ENCODE measurements at regions not wholly inside any gene's neighbourhood (a gene's known extent, or its start where the extent isn't known, plus 50 kb on each side); places are given as distances from the start of the nearest gene placed in this dataset.

GRCh38 chr10:24127516-24127915, 81.4 kb upstream of the KIAA1217 start:
- no peak for TF ChIP-seq ELF4 (IDR thresholded peaks at IDR 0.05)
- no peak for TF ChIP-seq SUZ12 (IDR thresholded peaks at IDR 0.05)
- TF ChIP-seq SP1 (IDR thresholded peaks at IDR 0.05) = no peak
- no peak for TF ChIP-seq L3MBTL2 (conservative IDR thresholded peaks at IDR 0.05)
- TF ChIP-seq NFRKB (IDR thresholded peaks at IDR 0.05) = no peak
- TF ChIP-seq BHLHE40 (IDR thresholded peaks at IDR 0.05; ENCODE audit: borderline replicate concordance) = no peak
- TF ChIP-seq PKNOX1 (IDR thresholded peaks at IDR 0.05) = no peak
- TF ChIP-seq ZNF384 (IDR thresholded peaks at IDR 0.05) = no peak
- TF ChIP-seq FOXK2 (IDR thresholded peaks at IDR 0.05) = no peak
- no peak for TF ChIP-seq FOXM1 (IDR thresholded peaks at IDR 0.05; ENCODE audit: borderline replicate concordance)
- no peak for TF ChIP-seq ARNT (IDR thresholded peaks at IDR 0.05)

Data from HEK293T (cell line).